GM18861 (cell line): ENCODE measurements at regions not wholly inside any gene's neighbourhood (a gene's known extent, or its start where the extent isn't known, plus 50 kb on each side); places are given as distances from the start of the nearest gene placed in this dataset.
A peak's percentile ranks its signal among the peaks of the same experiment; 100 is the strongest.
"Not testable (repeated sequence)": the region's sequence is repeated elsewhere in the genome, so short reads cannot be mapped to it uniquely, and the experiment has no call there.

Experiments used
- ATAC-seq: cut with Tn5 transposase; IDR thresholded peaks from one replicate; pipeline ENCODE4 v1.9.1; 2021; ENCODE audit not compliant: unreplicated experiment

DNA sequence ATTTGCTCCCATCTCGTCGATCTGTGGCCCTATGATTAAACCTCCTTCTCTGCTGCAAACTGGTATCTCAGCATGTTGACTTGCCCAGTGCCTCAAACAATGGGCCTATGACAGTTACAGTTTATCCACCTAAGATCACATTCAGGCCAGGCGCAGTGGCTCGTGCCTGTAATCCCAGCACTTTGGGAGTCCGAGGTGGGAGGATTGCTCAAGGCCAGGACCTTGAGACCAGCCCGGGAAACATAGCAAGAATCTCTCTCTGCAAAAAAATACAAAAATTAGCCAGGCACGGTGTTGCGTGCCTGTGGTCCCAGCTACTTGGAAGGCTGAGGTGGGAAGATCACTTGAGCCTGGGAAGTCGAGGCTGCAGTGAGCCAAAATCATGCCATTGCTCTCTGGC lies 79.8 kb upstream of the ADGRL1 start:
- ATAC-seq: not testable (repeated sequence)

DNA sequence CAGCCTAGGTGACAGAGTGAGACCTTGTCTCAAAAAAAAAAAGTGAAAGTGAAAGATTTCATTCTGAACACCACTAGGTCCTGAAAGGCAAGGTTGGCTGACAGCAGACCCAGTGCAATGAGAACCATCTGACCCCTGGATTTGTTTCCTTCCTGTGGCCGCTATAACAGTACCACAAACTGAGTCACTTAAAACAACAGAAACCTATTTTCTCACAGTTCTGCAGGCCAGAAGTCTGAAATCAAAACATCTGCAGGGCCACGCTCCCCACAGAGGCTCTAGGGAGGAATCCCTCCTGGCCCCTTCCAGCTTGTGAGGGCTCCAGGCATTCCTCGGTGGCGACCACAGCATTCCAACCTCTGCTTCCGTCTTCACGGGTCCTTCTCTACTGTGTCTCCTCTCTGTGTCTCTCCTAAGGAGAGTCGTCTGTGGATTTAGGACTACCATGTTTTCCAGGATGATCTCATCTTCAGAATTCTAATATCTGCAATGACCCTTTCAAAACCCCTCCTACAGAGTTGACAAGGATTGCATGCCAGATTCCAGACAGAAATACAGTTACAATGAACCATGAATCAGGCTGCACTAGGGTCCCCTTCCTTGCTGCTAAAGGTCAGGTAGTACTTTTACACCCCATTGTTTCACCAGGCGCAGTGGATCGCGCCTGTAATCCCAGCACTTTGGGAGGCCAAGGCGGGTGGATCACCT lies 78.0 kb upstream of the ADGRL1 start:
- peak; percentile 68 for ATAC-seq

- ATAC-seq: not testable (repeated sequence)
These were observed 73.3 kb upstream of the ADGRL1 start for GRCh38 chr19:14279270-14279669.

DNA sequence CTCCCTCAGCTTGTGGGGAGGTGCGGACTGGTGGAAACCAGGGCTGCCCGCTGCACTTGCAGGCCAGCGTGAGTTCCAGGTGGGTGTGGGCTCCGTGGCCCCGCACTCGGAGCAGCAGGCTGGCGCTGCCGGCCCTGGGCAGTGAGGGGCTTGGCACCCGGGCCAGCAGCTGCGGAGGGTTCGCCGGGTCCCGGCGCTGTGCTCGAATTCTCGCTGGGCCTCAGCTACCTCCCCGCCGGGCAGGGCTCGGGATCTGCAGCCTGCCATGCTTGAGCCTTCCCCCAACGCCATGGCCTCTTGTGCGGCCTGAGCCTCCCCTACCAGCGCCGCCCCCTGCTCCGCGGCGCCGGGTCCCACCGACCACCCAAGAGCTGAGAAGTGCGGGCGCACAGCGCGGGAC lies 71.6 kb upstream of the ADGRL1 start:
- no peak for ATAC-seq

DNA sequence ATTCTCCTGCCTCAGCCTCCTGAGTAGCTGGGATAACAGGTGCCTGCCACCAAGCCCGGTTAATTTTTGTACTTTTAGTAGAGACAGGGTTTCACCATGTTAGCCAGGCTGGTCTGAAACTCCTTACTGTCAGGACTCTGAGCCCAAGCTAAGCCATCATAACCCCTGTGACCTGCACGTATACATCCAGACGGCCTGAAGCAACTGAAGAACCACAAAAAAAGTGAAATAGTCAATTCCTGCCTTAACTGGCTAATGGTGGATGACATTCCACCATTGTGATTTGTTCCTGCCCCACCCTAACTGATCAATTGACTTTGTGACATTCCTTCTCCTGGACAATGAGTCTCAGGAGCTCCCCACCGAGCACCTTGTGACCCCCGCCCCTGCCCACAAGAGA lies 69.9 kb upstream of the ADGRL1 start:
- not testable (repeated sequence) for ATAC-seq

- ATAC-seq: no peak
These were observed 66.7 kb upstream of the ADGRL1 start for GRCh38 chr19:14272623-14273022.

DNA sequence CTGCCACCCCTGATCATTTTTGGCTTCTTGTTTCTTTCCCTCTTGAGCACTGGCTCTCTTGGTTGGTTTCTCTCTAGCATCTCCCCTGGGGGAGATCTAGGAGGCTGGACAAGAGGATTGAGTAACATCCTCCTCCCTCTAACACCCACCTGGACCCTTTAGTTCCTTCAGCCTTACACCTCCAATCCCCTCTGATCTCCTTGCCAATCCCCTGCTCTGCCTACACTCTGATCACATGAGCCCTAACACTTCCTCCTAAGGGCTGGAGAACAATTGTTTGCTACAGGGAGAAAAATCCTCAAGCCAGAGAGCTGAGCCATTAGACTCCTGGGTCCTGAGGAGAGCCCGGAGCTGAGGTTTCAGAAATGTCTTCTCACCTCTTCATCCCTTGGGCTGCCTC lies 65.9 kb upstream of the ADGRL1 start:
- ATAC-seq: no peak

DNA sequence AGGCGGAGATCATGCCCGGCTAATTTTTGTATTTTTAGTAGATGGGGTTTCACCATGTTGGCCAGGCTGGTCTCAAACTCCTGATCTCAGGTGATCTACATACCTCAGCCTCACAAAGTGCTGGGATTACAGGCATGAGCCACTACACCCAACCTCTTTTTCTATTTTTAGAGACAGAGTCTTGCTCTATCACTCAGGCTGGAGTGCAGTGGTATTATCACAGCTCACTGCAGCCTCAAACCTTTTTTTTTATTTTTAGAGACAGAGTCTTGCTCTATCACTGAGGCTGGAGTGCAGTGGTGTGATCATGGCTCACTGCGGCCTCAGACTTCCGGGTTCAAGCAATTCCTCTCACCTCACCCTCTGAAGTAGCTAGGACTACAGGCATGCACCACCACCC lies 64.6 kb upstream of the ADGRL1 start:
- ATAC-seq: not testable (repeated sequence)

- no peak for ATAC-seq
These were observed 61.3 kb upstream of the ADGRL1 start for GRCh38 chr19:14267224-14267741.

DNA sequence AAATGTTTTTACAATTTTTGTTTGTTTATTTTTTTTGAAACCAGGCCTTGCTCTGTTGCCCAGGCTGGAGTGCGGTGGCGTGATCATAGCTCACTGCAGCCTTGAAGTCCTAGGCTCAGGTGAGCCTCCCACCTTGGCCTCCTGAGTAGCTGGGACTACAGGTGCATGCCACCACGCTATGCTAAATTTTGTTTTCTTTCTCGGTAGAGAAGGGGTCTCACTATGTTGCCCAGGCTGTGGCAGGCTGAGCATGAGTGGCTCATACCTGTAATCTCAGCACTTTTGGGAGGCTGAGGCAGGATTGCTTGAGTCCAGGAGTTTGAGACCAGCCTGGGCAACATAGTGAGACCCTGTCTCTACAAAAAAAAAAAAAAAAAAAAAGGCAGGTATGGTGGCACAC lies 60.2 kb upstream of the ADGRL1 start:
- ATAC-seq: not testable (repeated sequence)

DNA sequence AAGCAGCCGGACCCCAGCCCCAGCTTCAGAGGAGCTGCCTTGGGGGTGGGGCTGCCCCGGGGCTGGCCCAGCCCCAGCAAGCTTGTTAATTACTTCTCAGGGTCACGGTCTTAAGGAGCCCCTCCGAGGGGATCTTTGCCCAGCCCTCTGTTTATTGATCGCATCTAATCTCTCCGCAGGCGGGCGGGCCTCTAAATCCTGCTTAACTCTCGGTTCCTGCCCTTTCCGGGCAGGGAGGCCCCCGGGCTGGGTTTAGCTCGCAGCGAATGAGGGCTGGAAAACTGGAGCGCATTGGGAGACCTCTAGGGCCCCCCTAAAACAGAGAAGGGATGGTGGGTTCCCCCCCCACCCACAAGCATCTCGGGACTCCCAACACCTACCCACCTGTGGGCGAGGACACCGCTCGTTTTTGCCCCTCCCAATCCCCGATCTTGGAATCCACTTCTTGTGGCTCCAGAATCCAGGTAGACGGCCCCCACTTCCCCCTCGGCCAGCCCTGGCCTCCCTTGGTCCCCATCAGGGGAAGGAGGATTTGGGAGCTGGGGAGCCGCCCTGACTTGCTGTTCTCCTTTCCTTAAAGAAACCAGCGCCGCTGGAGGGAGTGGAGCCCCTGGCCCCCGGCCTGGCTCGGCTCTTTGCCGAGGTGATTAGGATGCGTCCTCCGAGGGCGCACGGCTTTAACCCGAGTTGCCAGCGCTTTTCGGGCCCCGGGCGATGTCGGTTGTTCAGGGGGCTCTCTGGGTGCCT lies 59.5 kb upstream of the ADGRL1 start:
- no peak for ATAC-seq

DNA sequence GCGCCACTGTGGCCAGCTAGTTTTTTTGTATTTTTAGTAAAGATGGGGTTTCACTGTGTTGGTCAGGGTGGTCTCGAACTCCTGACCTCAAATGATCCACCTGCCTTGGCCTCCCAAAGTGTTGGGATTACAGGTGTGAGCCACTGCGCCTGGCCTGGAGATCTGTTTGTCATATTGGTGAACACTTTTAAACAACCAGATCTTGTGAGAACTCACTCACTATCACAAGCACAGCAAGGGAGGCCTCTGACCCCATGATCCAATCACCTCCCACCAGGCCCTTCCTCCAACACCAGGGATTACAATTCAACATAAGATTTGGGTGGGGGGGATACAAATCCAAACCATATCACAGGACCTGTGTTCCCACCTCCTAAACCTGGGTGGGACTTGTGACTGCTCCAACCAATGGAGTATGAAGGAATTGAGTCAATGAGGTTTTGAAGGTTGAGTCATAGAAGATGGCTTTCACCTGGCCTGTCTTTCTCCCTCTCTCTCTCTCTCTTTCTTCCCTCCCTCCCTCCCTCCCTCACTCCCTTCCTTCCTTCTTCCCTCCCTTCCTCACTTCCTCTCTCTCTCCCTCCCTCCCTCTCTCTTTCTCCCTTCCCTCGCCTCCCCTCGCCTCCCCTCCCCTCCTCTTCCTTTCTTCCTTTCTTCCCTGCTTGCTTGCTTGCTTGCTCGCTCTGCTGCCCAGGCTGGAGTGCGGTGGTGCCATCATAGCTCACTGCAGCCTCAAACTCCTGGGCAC lies 50.1 kb upstream of the ADGRL1 start:
- ATAC-seq: not testable (repeated sequence)
